ENCODE measurements at regions not wholly inside any gene's neighbourhood (a gene's known extent, or its start where the extent isn't known, plus 50 kb on each side); places are given as distances from the start of the nearest gene placed in this dataset.

GRCh38 chr1:213723187-213723586 lies 264.6 kb upstream of the PROX1 start:
- ChIA-PET CTCF (no interaction called here), POLR2A (no interaction called here)
- no CpG with 5 or more reads among the region's 2 CpGs for WGBS (ENCODE audit: insufficient coverage)
- no peaks in the 10 kb centered on the region for H3K4me1 ChIP-seq (ENCODE audit: control insufficient read depth in 2 of 2, insufficient read depth in 2 of 2, low read length in 2 of 2)
- TF ChIP-seq, protein P1, sequence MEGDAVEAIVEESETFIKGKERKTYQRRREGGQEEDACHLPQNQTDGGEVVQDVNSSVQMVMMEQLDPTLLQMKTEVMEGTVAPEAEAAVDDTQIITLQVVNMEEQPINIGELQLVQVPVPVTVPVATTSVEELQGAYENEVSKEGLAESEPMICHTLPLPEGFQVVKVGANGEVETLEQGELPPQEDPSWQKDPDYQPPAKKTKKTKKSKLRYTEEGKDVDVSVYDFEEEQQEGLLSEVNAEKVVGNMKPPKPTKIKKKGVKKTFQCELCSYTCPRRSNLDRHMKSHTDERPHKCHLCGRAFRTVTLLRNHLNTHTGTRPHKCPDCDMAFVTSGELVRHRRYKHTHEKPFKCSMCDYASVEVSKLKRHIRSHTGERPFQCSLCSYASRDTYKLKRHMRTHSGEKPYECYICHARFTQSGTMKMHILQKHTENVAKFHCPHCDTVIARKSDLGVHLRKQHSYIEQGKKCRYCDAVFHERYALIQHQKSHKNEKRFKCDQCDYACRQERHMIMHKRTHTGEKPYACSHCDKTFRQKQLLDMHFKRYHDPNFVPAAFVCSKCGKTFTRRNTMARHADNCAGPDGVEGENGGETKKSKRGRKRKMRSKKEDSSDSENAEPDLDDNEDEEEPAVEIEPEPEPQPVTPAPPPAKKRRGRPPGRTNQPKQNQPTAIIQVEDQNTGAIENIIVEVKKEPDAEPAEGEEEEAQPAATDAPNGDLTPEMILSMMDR (IDR thresholded peaks at IDR 0.05) = no peak
- no peak for TF ChIP-seq EZH2 (IDR thresholded peaks at IDR 0.05; ENCODE audit: borderline replicate concordance, insufficient read depth, low read depth, low read length, poor library complexity, severe bottlenecking)
- H3K9ac ChIP-seq (ENCODE audit: low read length) = no peak overlapping the region
- H3K4me3 ChIP-seq (ENCODE audit: control extremely low read depth in 1 of 5, extremely low read depth in 1 of 5, insufficient read depth in 1 of 5, low read depth in 2 of 5, low read length in 4 of 5) = no peak overlapping the region
- Mint-ChIP-seq H3K9me3 (ENCODE audit: insufficient read depth) (peaks cover 7% of the 10 kb centered on the region), H3K4me1 (peaks cover 1% of the 10 kb centered on the region), H3K4me3 (no peak overlapping the region), H3K27ac (no peak overlapping the region), H3K27me3 (no peaks in the 10 kb centered on the region)
- H3K27me3 ChIP-seq (replicated peaks in 1 of 4; ENCODE audit: control extremely low read depth in 1 of 4, control insufficient read depth in 3 of 4, insufficient read depth in 4 of 4, low read length in 3 of 4) = no peaks in the 10 kb centered on the region
- no peak overlapping the region for H2AFZ ChIP-seq (ENCODE audit: insufficient read depth, low read depth, low read length, poor library complexity, severe bottlenecking)
- peaks cover 0 to 3% (median 0%) of the 10 kb centered on the region in 3 donors for H3K9me3 ChIP-seq (ENCODE audit: control extremely low read depth in 1 of 3, control insufficient read depth in 2 of 3, insufficient read depth in 1 of 3, low read length in 2 of 3)
- H3K36me3 ChIP-seq (replicated peaks in 1 of 2; ENCODE audit: control extremely low read depth in 1 of 2, control insufficient read depth in 1 of 2, extremely low read depth in 1 of 2, insufficient read depth in 2 of 2, low read length in 1 of 2) = no peaks in the 10 kb centered on the region
- no peak overlapping the region for H3K4me2 ChIP-seq (replicated peaks; ENCODE audit: low read depth, low read length, poor library complexity, severe bottlenecking)
- DNase-seq = no peak
- H3K79me2 ChIP-seq (ENCODE audit: control insufficient read depth, insufficient read depth, low read length) = no peaks in the 10 kb centered on the region
- no peaks in the 10 kb centered on the region for H4K20me1 ChIP-seq (ENCODE audit: control insufficient read depth, insufficient read depth, low read length, poor library complexity, severe bottlenecking)
- no peak for ATAC-seq (ENCODE audit: low read depth)
- H3K27ac ChIP-seq (ENCODE audit: low read length in 2 of 2) = no peak overlapping the region
- intact Hi-C loops (cut with micrococcal nuclease) = no loop called here

GRCh38 chr1:213724640-213725536 lies 262.9 kb upstream of the PROX1 start:
- Mint-ChIP-seq H3K27me3 (no peaks in the 10 kb centered on the region), H3K4me3 (no peak overlapping the region), H3K27ac (no peak overlapping the region), H3K4me1 (no peaks in the 10 kb centered on the region), H3K9me3 (ENCODE audit: insufficient read depth) (peaks cover 7% of the 10 kb centered on the region)
- H3K9me3 ChIP-seq (ENCODE audit: control extremely low read depth in 1 of 3, control insufficient read depth in 2 of 3, insufficient read depth in 1 of 3, low read length in 2 of 3) = no peaks in the 10 kb centered on the region
- intact Hi-C loops (cut with micrococcal nuclease) = no loop called here
- 31% methylated on average over 11 of the region's 14 CpGs for WGBS (ENCODE audit: insufficient coverage)
- no peaks in the 10 kb centered on the region for H3K79me2 ChIP-seq (ENCODE audit: control insufficient read depth, insufficient read depth, low read length)
- H2AFZ ChIP-seq (ENCODE audit: insufficient read depth, low read depth, low read length, poor library complexity, severe bottlenecking) = no peak overlapping the region
- H3K27ac ChIP-seq (ENCODE audit: low read length in 2 of 2) = no peak overlapping the region
- no peaks in the 10 kb centered on the region for H4K20me1 ChIP-seq (ENCODE audit: control insufficient read depth, insufficient read depth, low read length, poor library complexity, severe bottlenecking)
- H3K9ac ChIP-seq (ENCODE audit: low read length) = no peak overlapping the region
- ChIA-PET POLR2A (no interaction called here), CTCF (no interaction called here)
- no peak for TF ChIP-seq EZH2 (IDR thresholded peaks at IDR 0.05; ENCODE audit: borderline replicate concordance, insufficient read depth, low read depth, low read length, poor library complexity, severe bottlenecking)
- TF ChIP-seq, protein P1 (IDR thresholded peaks at IDR 0.05) = no peak
- no peak overlapping the region for H3K4me2 ChIP-seq (replicated peaks; ENCODE audit: low read depth, low read length, poor library complexity, severe bottlenecking)
- DNase-seq = no peak
- no peaks in the 10 kb centered on the region for H3K4me1 ChIP-seq (ENCODE audit: control insufficient read depth in 2 of 2, insufficient read depth in 2 of 2, low read length in 2 of 2)
- no peak overlapping the region for H3K4me3 ChIP-seq (ENCODE audit: control extremely low read depth in 1 of 5, extremely low read depth in 1 of 5, insufficient read depth in 1 of 5, low read depth in 2 of 5, low read length in 4 of 5)
- H3K36me3 ChIP-seq (replicated peaks in 1 of 2; ENCODE audit: control extremely low read depth in 1 of 2, control insufficient read depth in 1 of 2, extremely low read depth in 1 of 2, insufficient read depth in 2 of 2, low read length in 1 of 2) = no peaks in the 10 kb centered on the region
- ATAC-seq (ENCODE audit: low read depth) = no peak
- H3K27me3 ChIP-seq (replicated peaks in 1 of 4; ENCODE audit: control extremely low read depth in 1 of 4, control insufficient read depth in 3 of 4, insufficient read depth in 4 of 4, low read length in 3 of 4) = no peaks in the 10 kb centered on the region

Data from B cell (primary cell).